ENCODE measurements at regions not wholly inside any gene's neighbourhood (a gene's known extent, or its start where the extent isn't known, plus 50 kb on each side); places are given as distances from the start of the nearest gene placed in this dataset.

GRCh38 chr2:6605836-6606505 is 259.7 kb downstream of the CMPK2 start:
- Histone ChIP-seq H3K27me3 (replicated peaks in 1 of 7) (no peaks in the 10 kb centered on the region), H3K4me3 (no peak overlapping the region), H3K36me3 (no peaks in the 10 kb centered on the region), H3K4me1 (no peaks in the 10 kb centered on the region), H3K9me3 (peaks cover 0 to 8% (median 1%) of the 10 kb centered on the region in 8 donors), H3K27ac (no peak overlapping the region)
- TF ChIP-seq CTCF (IDR thresholded peaks at IDR 0.05 in 8 of 11, conservative IDR thresholded peaks at IDR 0.05 in 3 of 11), result no peak
- TF ChIP-seq POLR2A (IDR thresholded peaks at IDR 0.05), result no peak
- TF ChIP-seq POLR2AphosphoS5 (IDR thresholded peaks at IDR 0.05), result no peak
- intact Hi-C loops (cut with DNase I; ENCODE audit: low total_unique reads), result no loop called here
- WGBS, 5 donors, result 73 to 90% (median 83%) methylated on average over 7 of the region's 7 CpGs
- no peak for DNase-seq

- H3K4me1 ChIP-seq, result no peaks in the 10 kb centered on the region
- H3K36me3 ChIP-seq, result no peaks in the 10 kb centered on the region
- peaks cover 0 to 17% (median 11%) of the 10 kb centered on the region in 8 donors for H3K9me3 ChIP-seq
- DNase-seq, result no peak
- TF ChIP-seq POLR2AphosphoS5 (IDR thresholded peaks at IDR 0.05) (no peak), POLR2A (IDR thresholded peaks at IDR 0.05) (no peak), CTCF (IDR thresholded peaks at IDR 0.05 in 8 of 11, conservative IDR thresholded peaks at IDR 0.05 in 3 of 11) (no peak)
- no peaks in the 10 kb centered on the region for H3K27me3 ChIP-seq (replicated peaks in 1 of 7)
- H3K4me3 ChIP-seq, result no peak overlapping the region
- H3K27ac ChIP-seq, result no peak overlapping the region
- WGBS, 5 donors, result 78 to 86% (median 80%) methylated on average over 4 of the region's 4 CpGs
- intact Hi-C loops (cut with DNase I; ENCODE audit: low total_unique reads), result no loop called here
These were observed 247.9 kb downstream of the CMPK2 start for GRCh38 chr2:6617794-6618193.

GRCh38 chr2:6618201-6618600 is 247.5 kb downstream of the CMPK2 start:
- WGBS, 5 donors, result 89 to 94% (median 91%) methylated on average over 6 of the region's 6 CpGs
- H3K4me1 ChIP-seq, result no peaks in the 10 kb centered on the region
- no peaks in the 10 kb centered on the region for H3K27me3 ChIP-seq (replicated peaks in 1 of 7)
- peaks cover 0 to 13% (median 7%) of the 10 kb centered on the region in 8 donors for H3K9me3 ChIP-seq
- no peak overlapping the region for H3K4me3 ChIP-seq
- no peak for DNase-seq
- TF ChIP-seq POLR2A (IDR thresholded peaks at IDR 0.05) (no peak), POLR2AphosphoS5 (IDR thresholded peaks at IDR 0.05) (no peak), CTCF (IDR thresholded peaks at IDR 0.05 in 8 of 11, conservative IDR thresholded peaks at IDR 0.05 in 3 of 11) (no peak)
- no peak overlapping the region for H3K27ac ChIP-seq
- no peaks in the 10 kb centered on the region for H3K36me3 ChIP-seq
- intact Hi-C loops (cut with DNase I; ENCODE audit: low total_unique reads), result no loop called here

GRCh38 chr2:6623746-6624145 is 242.0 kb downstream of the CMPK2 start:
- H3K27me3 ChIP-seq (replicated peaks in 1 of 7), result no peaks in the 10 kb centered on the region
- 75 to 85% (median 81%) methylated on average over 2 of the region's 2 CpGs for WGBS, 5 donors
- no peaks in the 10 kb centered on the region for H3K4me1 ChIP-seq
- TF ChIP-seq POLR2A (IDR thresholded peaks at IDR 0.05) (no peak), POLR2AphosphoS5 (IDR thresholded peaks at IDR 0.05) (no peak), CTCF (IDR thresholded peaks at IDR 0.05 in 8 of 11, conservative IDR thresholded peaks at IDR 0.05 in 3 of 11) (no peak)
- intact Hi-C loops (cut with DNase I; ENCODE audit: low total_unique reads), result no loop called here
- H3K27ac ChIP-seq, result no peak overlapping the region
- no peaks in the 10 kb centered on the region for H3K9me3 ChIP-seq
- DNase-seq, result no peak
- H3K4me3 ChIP-seq, result no peak overlapping the region
- H3K36me3 ChIP-seq, result no peaks in the 10 kb centered on the region

Measured in spleen (tissue), 11 donors.